ENCODE measurements at regions not wholly inside any gene's neighbourhood (a gene's known extent, or its start where the extent isn't known, plus 50 kb on each side); places are given as distances from the start of the nearest gene placed in this dataset.

DNA sequence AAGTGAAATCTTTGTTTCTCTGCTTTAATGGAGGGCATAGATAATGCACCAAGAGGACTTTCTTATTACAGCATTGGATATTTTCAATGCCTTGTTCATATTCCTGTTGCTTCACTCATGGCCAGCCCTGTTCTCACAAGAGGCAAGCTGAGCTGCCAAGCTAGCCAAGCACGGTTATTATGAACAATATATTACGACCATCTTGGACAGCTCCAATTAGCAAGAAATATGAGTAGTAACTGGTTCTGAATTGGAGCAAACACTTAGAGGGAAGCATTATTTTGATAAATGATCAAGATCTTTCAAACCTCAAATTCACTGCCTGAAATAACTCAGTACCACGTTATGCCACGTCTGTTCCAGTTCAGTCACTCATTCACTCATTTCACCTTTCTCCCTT, 159.8 kb downstream of the SETD4 start:
- no peak for DNase-seq (ENCODE audit: low read depth, low spot score)

DNA sequence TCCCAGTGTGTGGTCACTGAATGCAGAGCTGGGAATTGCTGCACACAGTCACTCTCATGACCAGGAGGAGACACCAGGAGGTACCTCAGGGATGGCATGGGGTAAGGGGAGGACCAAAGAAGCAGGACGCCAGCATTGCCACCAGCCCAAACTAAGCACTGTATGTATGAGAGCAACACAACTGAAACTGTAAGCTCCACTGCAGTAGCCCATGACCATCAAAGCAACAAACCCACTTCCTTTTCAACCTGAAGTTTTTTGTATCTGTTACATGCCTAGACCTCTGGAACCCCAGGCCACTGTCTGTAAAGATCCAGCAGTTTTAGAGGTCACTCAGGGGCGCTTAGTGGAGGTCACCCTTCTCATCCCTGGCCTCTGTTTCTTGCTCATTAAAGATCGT, 164.3 kb downstream of the SETD4 start:
- no peak for DNase-seq (ENCODE audit: low read depth, low spot score)

DNA sequence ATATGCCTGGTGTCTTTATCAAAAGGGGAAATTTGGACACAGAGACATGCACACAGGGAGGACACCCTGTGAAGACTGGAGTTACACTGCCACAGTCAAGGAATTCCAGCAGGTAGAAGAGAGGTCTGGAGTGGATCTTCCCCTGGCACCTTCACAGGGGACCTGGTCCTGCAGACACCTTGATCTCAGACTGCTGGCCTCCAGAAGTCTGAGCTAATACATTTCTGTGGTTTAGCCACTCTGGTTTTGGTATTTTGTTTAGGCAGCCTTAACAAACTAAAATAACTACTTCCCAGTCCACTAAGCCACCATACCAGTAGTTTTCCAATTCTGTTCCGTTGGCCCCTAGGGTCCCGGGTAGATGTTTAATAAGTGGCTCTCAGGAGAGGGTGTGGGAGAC, 164.7 kb downstream of the SETD4 start:
- DNase-seq (ENCODE audit: low read depth, low spot score) = no peak

DNA sequence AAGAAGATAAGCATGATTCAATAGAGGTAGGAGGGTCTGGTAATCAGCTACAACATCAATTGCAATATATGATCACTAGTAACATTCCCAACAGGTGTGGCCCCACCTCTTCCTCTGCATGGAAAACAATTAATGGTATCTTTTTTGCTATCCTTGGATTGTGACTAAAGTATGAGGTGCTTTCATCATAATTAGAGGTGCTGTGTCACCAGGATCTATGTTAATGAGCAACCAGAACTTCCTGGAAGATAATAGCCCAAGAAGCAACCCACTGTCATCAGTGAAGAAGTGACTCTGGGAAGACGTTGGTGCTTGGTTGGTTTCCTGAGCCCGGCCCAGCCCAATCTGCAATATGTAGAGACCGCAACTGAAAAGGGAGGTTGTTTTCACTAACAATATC, 167.2 kb downstream of the SETD4 start:
- no peak for DNase-seq (ENCODE audit: low read depth, low spot score)

DNA sequence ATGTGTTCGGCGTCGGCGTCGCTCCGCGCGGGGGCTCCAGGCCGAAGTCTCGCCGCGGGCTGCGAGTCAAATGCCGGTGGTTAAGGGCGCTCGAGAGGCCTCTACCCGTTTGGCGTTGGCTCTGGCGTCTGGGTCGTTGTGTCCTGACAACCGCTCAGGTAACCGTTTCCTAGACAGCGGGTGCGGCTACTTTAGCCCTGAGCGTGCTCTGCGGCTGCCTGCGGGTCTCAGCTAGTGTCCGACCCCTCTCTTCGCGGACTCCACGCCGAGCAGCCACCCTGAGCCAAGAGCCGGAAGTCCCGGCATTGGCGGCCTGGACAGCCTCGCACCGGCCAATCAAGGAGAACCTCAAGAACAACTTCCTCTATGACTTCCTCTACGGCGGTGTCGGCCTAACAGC, 173.4 kb downstream of the SETD4 start:
- DNase-seq (ENCODE audit: low read depth, low spot score) = no peak

DNA sequence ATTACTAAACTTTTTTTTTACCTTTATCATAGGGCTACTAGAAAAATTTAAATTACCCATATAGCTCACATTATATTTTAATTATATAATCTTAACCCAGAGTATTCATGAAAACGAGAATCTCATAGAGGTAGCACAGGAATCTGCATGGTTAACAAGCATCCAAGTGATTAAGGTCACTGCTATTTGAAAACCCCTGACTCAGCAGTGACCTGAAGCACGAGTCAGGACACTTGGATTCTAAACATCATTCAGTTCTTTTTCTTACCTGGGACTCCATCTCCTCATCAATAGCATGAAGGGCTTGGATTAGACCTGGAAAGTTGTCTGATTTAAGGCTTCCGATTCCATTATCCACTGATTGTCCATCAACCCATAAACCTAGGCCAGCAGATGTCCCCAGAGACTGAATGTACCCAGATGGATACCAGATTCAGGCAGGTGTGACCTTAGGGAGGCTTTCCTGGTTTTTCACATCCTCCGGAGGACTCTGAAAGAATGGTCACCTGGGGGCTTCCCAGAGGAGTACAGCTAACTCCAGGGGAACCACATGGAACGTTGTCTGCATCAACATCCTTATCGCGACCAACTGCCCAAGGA, 174.3 kb downstream of the SETD4 start:
- DNase-seq (ENCODE audit: low read depth, low spot score) = no peak

DNA sequence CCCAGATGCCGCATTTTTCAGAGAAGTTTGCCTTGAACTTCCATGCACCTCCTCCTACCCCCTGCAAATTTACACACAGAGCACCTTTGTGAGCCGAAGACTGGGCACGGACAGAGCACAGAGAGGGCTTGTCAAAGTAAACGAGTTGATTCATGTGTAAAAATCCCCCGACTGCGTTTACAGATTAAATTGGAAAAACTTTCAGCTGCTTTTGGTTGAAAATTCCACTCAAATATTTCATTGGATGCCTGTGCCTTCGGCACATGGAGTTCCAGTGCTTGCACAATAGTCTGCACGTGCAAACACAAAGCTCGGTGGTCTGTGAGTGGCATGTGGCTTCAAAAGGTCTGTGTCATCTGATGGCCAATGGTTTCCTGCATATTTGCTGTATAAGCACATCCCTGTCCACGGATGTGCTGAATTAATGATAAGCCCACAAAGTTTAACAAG, 177.5 kb downstream of the SETD4 start:
- no peak for DNase-seq (ENCODE audit: low read depth, low spot score)

DNA sequence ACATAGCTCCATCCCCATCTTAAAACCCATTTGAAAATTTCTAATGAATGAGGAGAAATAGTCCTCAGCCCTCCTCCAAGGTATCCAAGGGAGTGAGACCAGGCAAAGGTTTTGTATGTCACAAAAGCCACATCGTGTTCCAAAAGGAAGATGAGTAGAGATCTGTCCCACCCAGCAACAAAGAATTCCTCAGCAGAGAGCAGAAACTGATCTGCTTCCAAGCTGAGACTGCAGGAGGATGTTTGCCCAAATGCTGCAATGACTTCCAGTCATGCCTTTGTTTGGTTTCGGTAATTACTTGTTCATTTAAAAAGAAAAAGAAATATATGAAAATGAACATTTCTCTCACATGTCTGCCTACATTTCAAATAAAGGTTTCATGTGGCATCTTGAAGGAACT, 186.9 kb downstream of the SETD4 start:
- DNase-seq (ENCODE audit: low read depth, low spot score) = no peak

DNA sequence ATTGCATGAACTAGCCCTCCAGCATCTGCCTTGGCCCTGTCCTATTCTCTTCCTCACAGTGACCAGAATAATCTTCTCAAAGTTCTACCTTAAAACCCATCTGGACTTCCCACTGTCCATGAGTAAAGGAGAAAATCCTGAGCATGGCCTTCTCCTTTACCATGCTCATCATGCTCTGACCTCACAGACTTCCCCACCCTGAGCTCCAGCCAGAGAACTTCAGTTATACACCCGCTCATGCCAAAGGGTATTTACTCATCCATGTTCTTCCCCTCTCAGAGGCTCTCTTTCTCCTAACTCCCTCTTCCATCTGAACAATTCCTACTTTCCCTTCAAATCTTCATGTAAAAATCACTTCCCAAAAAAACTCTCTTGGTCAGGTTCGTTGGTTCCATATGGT, 188.4 kb downstream of the SETD4 start:
- DNase-seq (ENCODE audit: low read depth, low spot score) = no peak

DNA sequence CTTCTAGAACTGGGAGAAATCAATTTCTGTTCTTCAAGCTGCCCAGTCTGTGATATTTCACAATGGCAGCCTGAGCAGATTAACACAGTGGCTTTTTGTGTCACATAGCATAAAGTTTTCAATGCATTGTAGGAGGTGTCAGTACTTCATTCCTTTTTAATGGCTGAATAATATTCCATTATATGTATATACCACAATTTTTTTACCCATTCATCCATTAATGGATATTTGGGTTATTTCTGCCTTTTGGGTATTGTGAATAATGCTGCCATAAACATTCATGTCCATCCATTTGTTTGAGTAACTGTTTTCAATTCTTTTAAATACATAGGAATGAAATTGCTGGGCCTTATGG, 191.5 kb downstream of the SETD4 start:
- no peak for DNase-seq (ENCODE audit: low read depth, low spot score)

DNA sequence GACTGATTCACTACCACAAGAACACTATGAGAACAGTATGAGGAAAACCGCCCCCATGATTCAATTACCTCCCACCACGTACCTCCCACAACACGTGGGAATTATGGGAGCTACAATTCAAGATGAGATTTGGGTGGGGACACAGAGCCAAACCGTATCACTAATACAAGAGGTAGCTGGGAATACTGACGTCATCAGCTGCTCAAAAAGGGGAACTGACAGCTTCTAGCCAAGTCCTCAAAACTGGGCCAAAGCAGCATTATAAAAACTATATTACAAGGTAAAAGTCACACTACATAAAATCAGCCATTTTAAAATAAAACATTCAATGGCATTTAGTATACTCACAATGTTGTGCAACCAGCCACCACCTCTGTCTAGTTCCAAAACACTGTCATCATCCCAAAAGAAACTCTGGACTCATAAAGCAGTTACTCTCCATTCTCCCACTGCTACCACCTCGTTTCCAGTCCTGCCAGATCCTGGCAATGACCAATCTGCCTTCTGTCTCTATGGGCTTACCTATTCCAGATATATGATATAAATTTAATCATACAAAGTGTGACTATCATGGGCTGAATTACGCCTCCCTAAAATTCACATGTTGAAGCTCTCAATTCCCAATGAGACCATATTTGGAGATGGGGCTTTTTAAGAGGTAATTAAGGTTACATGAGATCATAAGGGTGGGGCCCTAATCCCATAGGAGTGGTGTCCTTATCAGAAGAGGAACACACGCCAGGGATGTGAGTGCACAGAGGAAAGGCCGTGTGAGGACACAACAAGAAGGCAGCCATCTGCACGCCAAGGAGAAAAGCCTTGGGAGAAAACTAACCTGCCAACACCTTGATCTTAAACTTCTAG, 192.1 kb downstream of the SETD4 start:
- no peak for DNase-seq (ENCODE audit: low read depth, low spot score)

DNA sequence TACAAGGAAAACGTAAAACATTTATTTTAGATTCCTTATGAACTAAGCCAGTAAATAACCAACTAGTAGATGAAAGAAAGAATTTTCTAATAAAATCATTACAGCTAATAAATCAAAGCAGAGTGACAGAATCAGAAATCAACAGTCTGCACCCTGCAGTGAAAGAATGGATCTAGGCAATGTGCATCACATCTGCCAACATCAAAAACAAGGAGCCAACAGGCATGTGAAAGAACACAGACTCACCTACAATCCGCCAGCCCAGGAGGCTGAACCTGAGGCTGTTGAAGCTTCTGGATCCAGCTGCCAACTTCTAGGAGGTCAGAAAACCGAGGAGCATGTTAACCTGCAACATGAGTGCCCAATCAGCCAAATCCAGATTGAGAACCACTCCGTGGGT, 196.3 kb downstream of the SETD4 start:
- no peak for DNase-seq (ENCODE audit: low read depth, low spot score)

DNA sequence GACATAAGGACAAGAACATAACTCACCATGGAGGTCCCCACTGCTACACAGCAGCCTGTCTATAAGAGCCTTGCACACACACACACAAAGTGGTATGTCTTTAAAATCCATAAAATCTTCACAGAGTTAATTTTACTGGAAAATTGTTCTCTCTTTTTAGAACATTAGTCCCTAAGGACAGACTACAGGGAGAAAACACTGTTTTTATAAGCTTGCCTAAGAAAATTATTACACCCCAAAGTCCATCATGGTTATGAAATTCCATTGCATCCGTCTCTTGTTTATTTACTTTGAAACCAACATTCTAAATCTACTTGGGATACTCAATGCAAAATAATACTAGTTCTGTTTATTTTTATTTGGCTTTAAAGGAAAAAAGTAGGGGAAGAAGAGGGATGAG, 197.4 kb downstream of the SETD4 start:
- DNase-seq (ENCODE audit: low read depth, low spot score) = no peak

DNA sequence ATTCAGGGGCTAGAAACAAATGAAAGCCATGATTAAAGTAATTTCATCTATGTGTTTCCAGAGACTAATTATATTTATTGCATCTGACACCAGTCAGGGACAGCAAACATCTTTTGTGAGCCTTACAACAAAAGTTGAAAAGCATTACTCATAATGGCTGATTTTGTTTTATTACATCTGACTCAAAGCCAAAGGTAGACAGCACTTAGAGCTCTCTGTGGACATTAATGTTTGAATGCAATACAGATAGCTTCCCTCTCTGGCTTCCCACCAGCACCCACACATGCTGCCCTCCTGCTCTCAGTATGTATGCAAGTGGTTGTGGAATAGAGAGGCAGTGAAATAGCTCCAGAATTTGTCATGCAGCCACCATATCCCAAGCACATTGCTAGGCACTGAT, 198.7 kb downstream of the SETD4 start:
- no peak for DNase-seq (ENCODE audit: low read depth, low spot score)

DNA sequence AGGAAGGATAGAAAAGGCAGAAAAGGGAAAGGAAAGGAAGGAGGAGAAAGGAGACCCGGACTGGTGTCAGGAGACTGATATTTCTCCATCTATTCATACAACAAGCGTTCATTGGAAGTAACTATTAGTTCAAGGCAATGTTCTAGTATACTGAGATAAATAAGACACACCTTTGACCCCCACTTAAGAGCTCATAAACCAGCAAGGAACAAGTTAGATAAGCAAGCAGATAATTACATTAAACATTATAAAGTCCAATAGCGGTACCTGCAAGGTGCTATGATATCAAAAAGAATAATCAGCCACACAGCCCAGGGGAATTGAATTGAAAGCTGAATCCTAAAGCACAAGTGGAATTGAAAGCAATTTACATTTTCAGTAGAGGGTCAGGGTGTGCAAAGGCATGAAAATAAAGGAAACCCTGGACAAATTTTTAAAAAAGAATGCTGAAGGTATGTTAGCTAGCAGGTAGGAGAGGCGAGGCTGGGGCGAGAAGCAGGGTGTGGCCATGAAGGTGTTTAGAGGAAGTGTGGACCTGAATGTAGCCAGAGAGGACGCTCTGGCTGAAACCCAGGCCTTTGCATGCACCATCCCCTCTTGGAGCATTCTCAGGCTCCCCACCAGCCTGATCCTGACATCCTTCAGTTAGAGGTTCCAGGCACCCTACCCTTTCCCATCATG, 200.0 kb downstream of the SETD4 start:
- DNase-seq (ENCODE audit: low read depth, low spot score) = no peak

DNA sequence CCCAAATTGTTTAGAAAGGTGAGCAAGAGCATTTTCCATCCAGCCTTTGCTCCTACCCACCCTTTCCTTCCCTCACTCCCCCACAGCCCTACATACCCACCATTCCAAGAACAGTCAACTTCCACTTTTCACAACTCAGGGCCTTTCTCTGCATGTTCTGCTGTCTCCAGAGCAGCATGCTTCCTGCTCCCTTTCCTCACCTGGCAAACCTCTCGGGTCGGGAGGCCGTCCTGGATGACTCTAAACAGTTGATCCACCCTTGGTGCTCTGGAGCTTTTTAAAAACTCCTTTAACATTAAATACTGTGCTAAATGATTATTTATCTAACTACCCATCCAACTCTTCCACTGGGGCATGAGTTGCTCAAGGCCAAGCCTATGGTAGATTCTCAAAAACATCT, 200.6 kb downstream of the SETD4 start:
- DNase-seq (ENCODE audit: low read depth, low spot score) = no peak

DNA sequence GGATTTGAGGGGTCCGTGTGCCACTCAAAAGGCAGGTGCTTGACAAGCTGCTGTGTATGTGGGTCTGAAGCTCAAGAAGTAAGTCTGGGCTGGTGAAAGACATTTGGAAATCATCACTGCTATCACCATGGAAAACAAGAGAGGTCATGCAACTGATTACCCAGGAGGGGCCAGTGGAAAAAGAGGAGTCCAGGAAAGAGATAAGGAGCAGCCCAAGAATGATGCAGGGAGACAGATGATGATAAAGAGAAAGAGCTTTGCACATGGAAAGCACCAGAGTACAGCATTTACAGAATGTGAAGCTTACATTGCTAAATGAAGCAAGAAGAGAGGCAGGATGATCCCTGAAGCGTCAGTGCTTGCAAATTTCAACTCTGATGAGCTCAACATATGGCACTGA, 203.2 kb downstream of the SETD4 start:
- DNase-seq (ENCODE audit: low read depth, low spot score) = no peak

DNA sequence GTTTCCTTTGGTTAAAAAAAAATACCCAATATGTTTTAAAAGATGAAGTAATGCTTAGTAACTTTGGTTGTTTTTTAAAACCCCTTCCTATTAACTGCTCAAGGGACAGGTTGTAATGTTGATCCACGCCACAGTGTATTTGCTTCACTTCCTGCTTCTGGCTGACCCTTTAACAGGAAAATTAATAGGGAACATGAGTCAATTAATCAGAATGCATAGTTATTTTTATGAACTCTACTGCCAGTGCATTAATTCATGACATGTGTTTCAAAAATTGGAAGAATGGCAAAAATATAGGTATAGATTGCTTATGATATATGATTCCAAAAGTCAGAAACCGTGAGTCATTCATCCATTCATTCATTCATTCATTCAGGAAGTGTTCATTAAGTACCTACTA, 204.8 kb downstream of the SETD4 start:
- DNase-seq (ENCODE audit: low read depth, low spot score) = no peak

DNA sequence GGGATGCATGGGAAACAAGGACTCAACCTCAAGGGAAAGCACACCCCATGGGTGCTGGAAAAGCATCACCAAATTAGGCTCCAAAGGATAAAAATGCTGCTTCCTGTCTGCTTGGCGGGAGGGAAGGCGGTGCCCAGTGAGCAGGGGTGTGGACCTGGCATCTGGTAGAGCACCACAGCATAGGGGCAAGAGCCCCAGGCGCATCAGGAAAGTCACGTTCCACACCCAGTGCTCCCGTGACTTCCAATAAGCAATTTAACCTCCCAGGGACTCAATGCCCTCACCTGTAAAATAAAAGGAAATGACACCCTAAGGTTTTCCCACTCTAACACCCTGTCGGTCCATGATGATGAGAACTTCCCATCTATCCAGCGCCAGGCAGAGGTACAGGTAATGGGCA, 206.0 kb downstream of the SETD4 start:
- no peak for DNase-seq (ENCODE audit: low read depth, low spot score)

DNA sequence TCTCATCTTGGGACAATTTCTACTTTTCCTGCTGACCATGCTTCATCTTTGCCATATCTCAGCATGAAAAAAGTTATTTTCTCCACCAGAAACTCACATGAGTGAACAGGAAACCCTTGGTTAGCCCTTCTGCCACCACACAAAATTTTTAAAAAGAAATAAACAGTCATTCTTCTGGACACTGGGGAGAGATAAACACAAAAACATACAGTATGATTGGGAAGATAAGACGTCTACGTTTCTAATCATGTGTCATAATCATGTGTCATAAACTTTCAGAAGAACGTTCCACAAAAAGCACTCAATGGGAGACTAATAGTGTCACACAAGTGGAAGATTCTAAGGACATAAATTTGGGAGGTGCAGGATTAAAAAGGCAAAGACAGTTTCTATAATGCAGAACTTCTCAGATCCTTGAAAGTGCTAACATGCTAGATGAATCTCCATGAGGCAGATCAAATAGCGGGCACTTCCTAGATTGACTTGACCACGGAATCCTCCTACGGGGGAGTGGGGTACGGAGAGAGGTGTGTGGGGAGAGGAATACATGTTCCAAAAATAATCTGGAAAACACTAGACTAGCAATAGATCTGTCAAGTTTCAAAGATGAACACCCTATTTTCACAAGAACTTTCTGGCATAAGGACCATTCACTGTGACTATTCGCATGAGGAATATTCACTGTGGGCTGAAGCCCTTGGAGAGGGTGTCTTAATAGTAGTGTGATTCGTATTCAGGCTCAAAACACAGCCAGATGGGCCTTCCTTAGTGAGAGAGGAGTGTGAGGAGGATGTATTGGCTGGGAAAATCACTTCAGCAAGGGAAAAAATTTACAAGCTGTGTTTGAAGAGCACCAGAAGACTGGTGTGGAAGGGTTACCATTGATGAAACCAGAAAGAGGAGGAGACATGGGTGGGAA, 206.7 kb downstream of the SETD4 start:
- DNase-seq (ENCODE audit: low read depth, low spot score) = no peak

DNA sequence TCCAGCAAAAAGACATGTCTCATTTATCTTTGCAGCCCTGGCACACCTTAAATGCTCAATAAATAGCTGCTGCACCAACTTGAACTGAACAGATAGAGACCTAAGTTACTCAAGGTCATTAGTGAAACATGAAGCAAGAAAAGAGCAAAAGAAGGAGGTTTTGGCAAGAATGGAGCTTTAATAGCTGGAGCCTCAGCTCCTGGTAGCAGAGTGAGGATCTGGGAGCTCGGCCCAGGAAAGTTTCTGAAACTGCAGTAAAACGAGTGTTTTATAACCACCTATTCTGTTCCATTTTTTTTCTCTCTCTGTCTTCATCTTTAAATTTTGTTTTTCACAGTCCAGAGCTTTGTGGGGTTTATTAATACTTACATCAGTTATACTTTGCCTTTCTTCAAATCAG, 207.5 kb downstream of the SETD4 start:
- DNase-seq (ENCODE audit: low read depth, low spot score) = no peak

Data from pulmonary artery endothelial cell (primary cell).